ENCODE measurements at regions not wholly inside any gene's neighbourhood (a gene's known extent, or its start where the extent isn't known, plus 50 kb on each side); places are given as distances from the start of the nearest gene placed in this dataset.

- Histone ChIP-seq H3K9me3 (ENCODE audit: control insufficient read depth, insufficient read depth, low read length) (no peaks in the 10 kb centered on the region), H3K4me3 (ENCODE audit: low read depth, low read length) (no peak overlapping the region), H3K27ac (ENCODE audit: low read depth, low read length) (no peak overlapping the region), H3K36me3 (ENCODE audit: control insufficient read depth, insufficient read depth, low read length) (no peaks in the 10 kb centered on the region), H3K27me3 (ENCODE audit: control insufficient read depth, insufficient read depth, low read length) (no peaks in the 10 kb centered on the region), H3K4me1 (ENCODE audit: control insufficient read depth, insufficient read depth, low read length) (no peaks in the 10 kb centered on the region), H3K9ac (ENCODE audit: low read depth, low read length) (no peak overlapping the region)
Observed at GRCh38 chr3:69454204-69454787, 68.4 kb upstream of the FRMD4B start.

- H3K9me3 ChIP-seq (ENCODE audit: control insufficient read depth, insufficient read depth, low read length) = no peaks in the 10 kb centered on the region
- H3K4me3 ChIP-seq (ENCODE audit: low read depth, low read length) = no peak overlapping the region
- H3K27me3 ChIP-seq (ENCODE audit: control insufficient read depth, insufficient read depth, low read length) = no peaks in the 10 kb centered on the region
- no peaks in the 10 kb centered on the region for H3K36me3 ChIP-seq (ENCODE audit: control insufficient read depth, insufficient read depth, low read length)
- H3K4me1 ChIP-seq (ENCODE audit: control insufficient read depth, insufficient read depth, low read length) = no peaks in the 10 kb centered on the region
- no peak overlapping the region for H3K27ac ChIP-seq (ENCODE audit: low read depth, low read length)
- H3K9ac ChIP-seq (ENCODE audit: low read depth, low read length) = no peak overlapping the region
Observed at GRCh38 chr3:69452295-69452694, 66.4 kb upstream of the FRMD4B start.

GRCh38 chr3:69451594-69451993 lies 65.7 kb upstream of the FRMD4B start:
- H3K9ac ChIP-seq (ENCODE audit: low read depth, low read length) = no peak overlapping the region
- no peaks in the 10 kb centered on the region for H3K9me3 ChIP-seq (ENCODE audit: control insufficient read depth, insufficient read depth, low read length)
- H3K4me1 ChIP-seq (ENCODE audit: control insufficient read depth, insufficient read depth, low read length) = no peaks in the 10 kb centered on the region
- no peak overlapping the region for H3K4me3 ChIP-seq (ENCODE audit: low read depth, low read length)
- H3K27ac ChIP-seq (ENCODE audit: low read depth, low read length) = no peak overlapping the region
- no peaks in the 10 kb centered on the region for H3K36me3 ChIP-seq (ENCODE audit: control insufficient read depth, insufficient read depth, low read length)
- no peaks in the 10 kb centered on the region for H3K27me3 ChIP-seq (ENCODE audit: control insufficient read depth, insufficient read depth, low read length)

GRCh38 chr3:69448877-69449276 lies 63.0 kb upstream of the FRMD4B start:
- H3K9me3 ChIP-seq (ENCODE audit: control insufficient read depth, insufficient read depth, low read length) = 0 out of 2 replicates have a peak, but pooled peaks cover 4% of the 10 kb centered on the region
- H3K27me3 ChIP-seq (ENCODE audit: control insufficient read depth, insufficient read depth, low read length) = no peaks in the 10 kb centered on the region
- H3K9ac ChIP-seq (ENCODE audit: low read depth, low read length) = no peak overlapping the region
- no peak overlapping the region for H3K27ac ChIP-seq (ENCODE audit: low read depth, low read length)
- H3K4me1 ChIP-seq (ENCODE audit: control insufficient read depth, insufficient read depth, low read length) = 0 out of 2 replicates have a peak, but pooled peaks cover 6% of the 10 kb centered on the region
- H3K4me3 ChIP-seq (ENCODE audit: low read depth, low read length) = no peak overlapping the region
- no peaks in the 10 kb centered on the region for H3K36me3 ChIP-seq (ENCODE audit: control insufficient read depth, insufficient read depth, low read length)

- no peaks in the 10 kb centered on the region for H3K36me3 ChIP-seq (ENCODE audit: control insufficient read depth, insufficient read depth, low read length)
- no peak overlapping the region for H3K4me3 ChIP-seq (ENCODE audit: low read depth, low read length)
- H3K27ac ChIP-seq (ENCODE audit: low read depth, low read length) = no peak overlapping the region
- 0 out of 2 replicates have a peak, but pooled peaks cover 6% of the 10 kb centered on the region for H3K4me1 ChIP-seq (ENCODE audit: control insufficient read depth, insufficient read depth, low read length)
- H3K9ac ChIP-seq (ENCODE audit: low read depth, low read length) = no peak overlapping the region
- H3K9me3 ChIP-seq (ENCODE audit: control insufficient read depth, insufficient read depth, low read length) = 0 out of 2 replicates have a peak, but pooled peaks cover 4% of the 10 kb centered on the region
- no peaks in the 10 kb centered on the region for H3K27me3 ChIP-seq (ENCODE audit: control insufficient read depth, insufficient read depth, low read length)
Observed at GRCh38 chr3:69446402-69447072, 60.6 kb upstream of the FRMD4B start.

- Histone ChIP-seq H3K27ac (ENCODE audit: low read depth, low read length) (no peak overlapping the region), H3K4me1 (ENCODE audit: control insufficient read depth, insufficient read depth, low read length) (0 out of 2 replicates have a peak, but pooled peaks cover 6% of the 10 kb centered on the region), H3K4me3 (ENCODE audit: low read depth, low read length) (no peak overlapping the region), H3K9me3 (ENCODE audit: control insufficient read depth, insufficient read depth, low read length) (0 out of 2 replicates have a peak, but pooled peaks cover 4% of the 10 kb centered on the region), H3K9ac (ENCODE audit: low read depth, low read length) (no peak overlapping the region), H3K36me3 (ENCODE audit: control insufficient read depth, insufficient read depth, low read length) (no peaks in the 10 kb centered on the region), H3K27me3 (ENCODE audit: control insufficient read depth, insufficient read depth, low read length) (no peaks in the 10 kb centered on the region)
Observed at GRCh38 chr3:69445498-69445897, 59.6 kb upstream of the FRMD4B start.

GRCh38 chr3:69445024-69445423 lies 59.1 kb upstream of the FRMD4B start:
- H3K9me3 ChIP-seq (ENCODE audit: control insufficient read depth, insufficient read depth, low read length) = 0 out of 2 replicates have a peak, but pooled peaks cover 4% of the 10 kb centered on the region
- H3K4me3 ChIP-seq (ENCODE audit: low read depth, low read length) = no peak overlapping the region
- H3K27me3 ChIP-seq (ENCODE audit: control insufficient read depth, insufficient read depth, low read length) = no peaks in the 10 kb centered on the region
- no peak overlapping the region for H3K27ac ChIP-seq (ENCODE audit: low read depth, low read length)
- no peak overlapping the region for H3K9ac ChIP-seq (ENCODE audit: low read depth, low read length)
- no peaks in the 10 kb centered on the region for H3K36me3 ChIP-seq (ENCODE audit: control insufficient read depth, insufficient read depth, low read length)
- H3K4me1 ChIP-seq (ENCODE audit: control insufficient read depth, insufficient read depth, low read length) = 0 out of 2 replicates have a peak, but pooled peaks cover 6% of the 10 kb centered on the region

GRCh38 chr3:69443457-69443920 lies 57.6 kb upstream of the FRMD4B start:
- Histone ChIP-seq H3K9me3 (ENCODE audit: control insufficient read depth, insufficient read depth, low read length) (0 out of 2 replicates have a peak, but pooled peaks cover 4% of the 10 kb centered on the region), H3K4me3 (ENCODE audit: low read depth, low read length) (no peak overlapping the region), H3K27ac (ENCODE audit: low read depth, low read length) (no peak overlapping the region), H3K36me3 (ENCODE audit: control insufficient read depth, insufficient read depth, low read length) (no peaks in the 10 kb centered on the region), H3K27me3 (ENCODE audit: control insufficient read depth, insufficient read depth, low read length) (no peaks in the 10 kb centered on the region), H3K4me1 (ENCODE audit: control insufficient read depth, insufficient read depth, low read length) (0 out of 2 replicates have a peak, but pooled peaks cover 6% of the 10 kb centered on the region), H3K9ac (ENCODE audit: low read depth, low read length) (no peak overlapping the region)

GRCh38 chr3:69442771-69443311 lies 57.0 kb upstream of the FRMD4B start:
- Histone ChIP-seq H3K9ac (ENCODE audit: low read depth, low read length) (no peak overlapping the region), H3K9me3 (ENCODE audit: control insufficient read depth, insufficient read depth, low read length) (0 out of 2 replicates have a peak, but pooled peaks cover 4% of the 10 kb centered on the region), H3K4me3 (ENCODE audit: low read depth, low read length) (no peak overlapping the region), H3K27me3 (ENCODE audit: control insufficient read depth, insufficient read depth, low read length) (no peaks in the 10 kb centered on the region), H3K4me1 (ENCODE audit: control insufficient read depth, insufficient read depth, low read length) (0 out of 2 replicates have a peak, but pooled peaks cover 6% of the 10 kb centered on the region), H3K36me3 (ENCODE audit: control insufficient read depth, insufficient read depth, low read length) (no peaks in the 10 kb centered on the region), H3K27ac (ENCODE audit: low read depth, low read length) (no peak overlapping the region)

- Histone ChIP-seq H3K36me3 (ENCODE audit: control insufficient read depth, insufficient read depth, low read length) (no peaks in the 10 kb centered on the region), H3K27me3 (ENCODE audit: control insufficient read depth, insufficient read depth, low read length) (no peaks in the 10 kb centered on the region), H3K27ac (ENCODE audit: low read depth, low read length) (no peak overlapping the region), H3K4me3 (ENCODE audit: low read depth, low read length) (no peak overlapping the region), H3K9ac (ENCODE audit: low read depth, low read length) (no peak overlapping the region), H3K9me3 (ENCODE audit: control insufficient read depth, insufficient read depth, low read length) (0 out of 2 replicates have a peak, but pooled peaks cover 4% of the 10 kb centered on the region), H3K4me1 (ENCODE audit: control insufficient read depth, insufficient read depth, low read length) (0 out of 2 replicates have a peak, but pooled peaks cover 6% of the 10 kb centered on the region)
Observed at GRCh38 chr3:69441732-69442131, 55.8 kb upstream of the FRMD4B start.

- Histone ChIP-seq H3K36me3 (ENCODE audit: control insufficient read depth, insufficient read depth, low read length) (no peaks in the 10 kb centered on the region), H3K9ac (ENCODE audit: low read depth, low read length) (no peak overlapping the region), H3K4me3 (ENCODE audit: low read depth, low read length) (no peak overlapping the region), H3K27ac (ENCODE audit: low read depth, low read length) (no peak overlapping the region), H3K27me3 (ENCODE audit: control insufficient read depth, insufficient read depth, low read length) (no peaks in the 10 kb centered on the region), H3K4me1 (ENCODE audit: control insufficient read depth, insufficient read depth, low read length) (0 out of 2 replicates have a peak, but pooled peaks cover 6% of the 10 kb centered on the region), H3K9me3 (ENCODE audit: control insufficient read depth, insufficient read depth, low read length) (0 out of 2 replicates have a peak, but pooled peaks cover 4% of the 10 kb centered on the region)
Observed at GRCh38 chr3:69441040-69441439, 55.2 kb upstream of the FRMD4B start.

All from HUES48 (cell line).